Fibroblast of lung (primary cell): ENCODE measurements at regions not wholly inside any gene's neighbourhood (a gene's known extent, or its start where the extent isn't known, plus 50 kb on each side); places are given as distances from the start of the nearest gene placed in this dataset.

ENCODE experiments used
- CTCF ChIP-seq, 2 donors: IDR thresholded peaks in 1 of 2; conservative IDR thresholded peaks in 1 of 2; 1 replicate in 1 of 2; 2 replicates in 1 of 2; pipeline ENCODE4 v1.5.1; 2011 to 2012; ENCODE audit warnings: low read length in 2 of 2, control low read depth in 1 of 2, inconsistent platforms in 1 of 2, low read depth in 1 of 2, mild to moderate bottlenecking in 1 of 2
- EZH2 ChIP-seq: IDR thresholded peaks from 2 replicates; pipeline ENCODE4 v1.5.1; 2012; ENCODE audit warnings: low read length, control low read depth, mild to moderate bottlenecking; ENCODE audit errors: missing control alignments

- TF ChIP-seq CTCF (conservative IDR thresholded peaks at IDR 0.05 in 1 of 2, IDR thresholded peaks at IDR 0.05 in 1 of 2; ENCODE audit: low read depth in 1 of 2, low read length in 2 of 2) = no peak
- TF ChIP-seq EZH2 = no peak
Observed at GRCh38 chr3:126279853-126280252, 77.4 kb downstream of the KLF15 start.
